Right forelimb (tissue), 1 donor: ENCODE measurements at regions not wholly inside any gene's neighbourhood (a gene's known extent, or its start where the extent isn't known, plus 50 kb on each side); places are given as distances from the start of the nearest gene placed in this dataset.
A peak's percentile ranks its signal among the peaks of the same experiment; 100 is the strongest.
"Not testable (repeated sequence)": the region's sequence is repeated elsewhere in the genome, so short reads cannot be mapped to it uniquely, and the experiment has no call there.

Source experiments
- DNase-seq: peaks from one replicate; pipeline ENCODE4 v3.0.0-alpha.2; 2018

GRCh38 chr7:15845868-15846267, 159.4 kb upstream of the MEOX2 start:
- no peak for DNase-seq

DNA sequence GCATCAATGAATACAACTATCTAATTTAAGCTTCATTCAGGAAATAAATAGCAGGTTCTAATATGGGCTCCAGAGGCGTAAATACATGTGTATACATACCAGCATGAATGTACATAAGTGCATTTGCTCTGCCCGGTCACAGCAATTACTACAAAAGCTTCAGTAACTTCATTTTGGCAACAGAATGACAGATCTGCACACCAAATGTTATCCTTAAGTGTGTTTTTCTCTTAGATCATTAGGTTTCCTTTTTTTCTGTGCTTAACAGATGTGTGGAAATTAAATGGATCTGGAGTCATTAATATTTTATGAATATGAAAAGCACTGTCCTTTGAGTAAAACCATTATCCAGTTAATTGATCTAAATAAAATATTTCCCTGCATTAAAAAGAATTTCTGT, 159.0 kb upstream of the MEOX2 start:
- no peak for DNase-seq

- peak; percentile 88 for DNase-seq
Observed at GRCh38 chr7:15839416-15840100, 153.1 kb upstream of the MEOX2 start.

DNA sequence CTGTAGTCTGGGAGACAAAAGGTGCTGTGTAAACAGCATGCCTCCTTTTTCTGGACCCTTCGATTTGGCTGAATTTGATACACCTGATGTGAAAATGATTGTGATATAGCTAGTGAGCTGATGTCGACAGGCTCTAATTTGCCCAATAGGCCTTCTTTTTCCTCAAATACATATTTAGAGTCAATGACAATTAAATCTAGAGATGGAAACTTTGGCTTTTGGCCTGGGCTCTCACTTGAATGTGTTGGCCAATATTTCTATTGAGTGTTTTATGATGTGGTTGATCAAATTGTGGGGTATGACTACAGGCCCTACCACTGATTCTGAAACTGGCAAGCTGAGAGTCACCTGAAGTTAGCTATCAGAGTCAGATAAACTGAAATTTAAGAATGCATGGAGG, 151.8 kb upstream of the MEOX2 start:
- no peak for DNase-seq

DNA sequence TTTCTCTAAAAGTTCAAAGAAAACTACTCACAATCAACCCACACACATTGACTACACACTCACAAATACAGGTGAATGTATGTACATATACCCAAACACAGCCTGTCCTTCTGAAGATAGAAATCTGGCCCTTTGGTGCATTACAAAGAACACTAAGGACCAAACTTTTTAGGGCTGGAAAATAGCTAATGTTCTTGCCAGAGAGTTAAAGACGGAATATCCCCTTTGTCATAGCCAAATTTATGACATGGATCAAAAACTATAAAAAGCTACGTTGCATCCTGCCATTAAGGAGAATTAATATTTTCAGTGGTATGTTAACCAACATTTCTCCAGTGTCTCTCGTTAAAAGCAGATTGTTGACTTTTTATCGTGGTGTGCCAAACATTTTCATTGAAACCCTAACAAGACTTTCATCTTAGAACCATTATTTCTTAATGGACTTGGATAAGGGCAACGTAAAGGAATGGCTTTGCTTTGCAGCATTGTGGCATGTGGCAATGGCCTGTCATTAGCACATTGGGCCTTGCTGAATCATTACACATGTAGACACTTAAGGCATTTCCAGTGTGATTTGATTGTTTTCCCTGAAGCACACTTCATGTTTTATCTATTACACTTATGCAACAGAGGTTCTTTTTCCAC, 150.9 kb upstream of the MEOX2 start:
- no peak for DNase-seq

- no peak for DNase-seq
Observed at GRCh38 chr7:15836651-15837050, 150.2 kb upstream of the MEOX2 start.

DNA sequence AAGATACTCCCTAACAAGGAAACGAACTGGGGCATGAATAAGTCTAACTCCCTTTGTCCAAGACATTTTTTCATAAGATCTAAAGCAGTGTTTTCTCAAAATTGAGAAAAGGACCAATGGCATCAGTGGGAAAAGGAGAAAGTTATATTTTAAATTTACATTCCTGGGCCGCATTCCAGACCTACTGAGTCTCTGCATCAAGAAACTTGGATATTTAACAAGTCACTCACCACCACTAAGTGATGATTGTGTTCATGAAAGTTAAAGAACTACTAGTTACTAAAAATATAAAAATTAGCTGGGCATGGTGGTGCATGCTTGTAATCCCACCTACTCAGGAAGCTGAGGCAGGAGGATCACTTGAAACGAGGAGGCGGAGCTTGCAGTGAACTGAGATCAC, 149.6 kb upstream of the MEOX2 start:
- DNase-seq, result no peak

DNA sequence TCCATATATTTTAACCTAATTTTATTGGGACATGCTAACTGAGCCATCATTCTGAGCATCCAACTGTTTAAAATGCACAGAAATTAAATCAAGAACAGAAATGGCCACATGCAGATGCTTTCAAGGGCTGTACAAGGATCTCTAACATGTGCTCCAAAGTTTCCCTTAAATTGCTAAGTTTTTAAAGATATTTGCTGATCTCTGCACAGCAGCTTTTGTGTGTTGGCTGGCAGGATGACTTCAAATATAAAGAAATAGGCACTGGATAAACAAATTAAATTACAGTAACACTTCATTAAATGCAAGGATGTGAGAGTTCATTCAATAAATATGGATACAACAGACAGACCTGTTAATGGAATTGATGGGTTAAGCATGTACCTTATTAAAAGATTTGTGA, 148.0 kb upstream of the MEOX2 start:
- DNase-seq, result no peak

DNA sequence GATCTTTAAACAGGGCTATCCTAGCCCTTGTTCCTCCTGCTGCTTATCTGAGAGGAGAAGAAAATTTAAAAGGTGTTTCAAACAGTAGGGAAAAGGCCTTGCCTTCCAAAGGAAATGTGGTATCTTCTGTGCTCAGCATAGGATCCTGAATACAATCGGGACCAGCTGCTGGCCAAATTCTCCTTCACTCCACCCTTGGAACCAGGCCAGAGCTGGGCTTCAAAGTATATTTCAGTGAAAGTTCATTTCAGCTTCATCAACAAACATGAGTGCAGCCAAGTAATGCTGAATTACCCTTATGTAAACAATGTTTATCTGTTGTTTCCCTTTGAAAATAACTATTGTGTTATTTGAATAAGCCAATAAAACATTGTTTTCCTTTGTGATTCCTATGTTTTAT, 146.5 kb upstream of the MEOX2 start:
- DNase-seq, result no peak

DNA sequence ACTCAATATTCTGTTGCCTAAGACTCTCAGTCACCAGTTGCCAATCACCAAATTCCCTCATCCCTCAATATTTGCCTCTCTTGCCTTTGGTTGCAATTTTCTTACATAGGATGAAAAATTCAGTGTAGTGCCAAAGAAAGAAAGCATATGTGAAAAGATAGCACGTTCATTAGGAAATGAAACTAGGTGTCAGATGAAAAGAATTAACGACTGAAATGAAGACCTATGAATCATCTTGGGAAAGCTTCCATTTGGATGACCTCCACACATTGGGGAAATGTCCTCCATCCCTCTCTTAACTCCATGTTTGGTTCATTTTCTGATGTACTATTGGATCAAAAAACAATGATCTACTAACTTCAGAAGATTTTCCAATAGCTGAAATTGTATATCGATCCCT, 145.1 kb upstream of the MEOX2 start:
- DNase-seq, result no peak

DNA sequence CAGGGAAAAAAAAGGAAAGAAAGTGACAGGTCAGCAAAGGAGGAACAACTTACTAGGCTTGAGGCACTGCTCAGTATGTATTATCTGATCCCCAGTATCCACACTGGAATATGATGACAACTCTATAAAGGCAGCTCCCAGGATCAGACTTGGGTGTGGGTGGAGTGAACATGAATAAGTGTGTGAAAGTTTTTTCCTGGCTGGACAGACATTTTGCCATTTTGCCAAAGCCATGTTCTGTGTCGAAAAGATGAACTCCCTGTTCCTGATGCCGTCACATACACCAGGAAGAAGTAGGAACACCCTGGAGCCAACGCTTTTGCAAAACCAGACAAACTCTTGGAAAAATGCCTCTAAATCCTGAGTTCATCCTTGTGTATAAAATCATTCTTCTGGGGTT, 143.2 kb upstream of the MEOX2 start:
- no peak for DNase-seq

GRCh38 chr7:15828881-15829280, 142.4 kb upstream of the MEOX2 start:
- DNase-seq, result no peak

DNA sequence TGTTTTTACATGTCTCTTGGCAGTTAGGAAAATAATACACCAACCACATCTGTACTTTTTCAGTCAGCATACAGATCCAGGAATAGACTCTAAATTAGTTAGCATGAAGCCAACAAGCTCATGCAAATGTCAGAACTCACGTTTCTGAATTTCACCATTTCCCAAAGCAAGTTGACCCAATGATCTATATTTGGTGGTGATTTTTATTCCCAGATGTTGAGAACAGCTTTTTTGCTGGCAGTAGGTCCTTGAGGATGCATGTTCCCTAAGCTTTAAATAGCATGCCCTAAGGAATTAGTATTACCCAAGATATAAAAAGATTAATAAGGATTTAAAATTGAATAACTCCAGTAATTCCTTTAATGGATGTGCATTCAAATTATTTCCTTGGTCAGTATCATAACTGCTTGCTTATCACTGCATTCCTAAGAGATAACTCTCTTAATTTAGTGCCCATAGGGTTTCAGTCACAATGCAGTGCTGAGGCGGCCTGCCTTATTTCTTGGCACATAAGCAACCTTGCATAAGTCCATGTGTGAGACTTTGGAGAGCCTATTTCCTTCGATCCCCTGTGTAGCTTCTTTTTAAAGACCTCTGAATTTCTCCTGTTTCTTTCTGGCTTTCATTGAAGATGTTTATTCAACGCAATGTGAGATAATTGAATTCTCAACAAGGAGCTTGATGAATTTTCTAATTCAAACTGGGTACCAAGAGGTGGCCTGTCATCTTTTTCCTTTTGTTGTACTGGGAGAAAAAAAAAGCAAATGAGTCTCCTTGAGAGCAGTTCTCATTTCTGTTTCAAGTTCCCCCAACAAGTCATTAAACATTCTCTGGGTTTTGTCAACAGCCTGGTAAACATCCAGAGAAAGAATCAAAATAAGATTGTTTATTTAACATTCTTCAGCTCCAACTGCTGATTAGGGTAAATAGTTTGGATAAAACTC, 135.3 kb upstream of the MEOX2 start:
- DNase-seq, result no peak

DNA sequence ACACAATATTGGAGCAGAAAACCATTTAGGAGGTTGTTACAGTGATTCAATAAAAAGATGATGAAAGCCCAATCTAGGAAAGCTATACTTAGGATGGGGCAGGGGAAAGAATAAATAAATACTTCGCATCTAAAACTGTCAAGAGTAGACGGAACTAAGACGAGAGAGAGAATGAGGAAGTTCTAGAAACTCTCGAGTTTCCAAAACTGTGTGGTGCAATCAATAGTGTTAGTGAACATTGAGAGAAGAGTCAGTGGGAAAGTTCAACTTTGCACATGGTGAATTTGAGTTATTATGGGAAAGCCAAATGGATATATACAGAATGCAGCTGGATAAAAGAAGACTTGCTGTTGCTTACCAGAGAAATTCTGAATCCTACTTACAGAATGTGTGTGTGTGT, 133.8 kb upstream of the MEOX2 start:
- no peak for DNase-seq

GRCh38 chr7:15816835-15817426, 130.4 kb upstream of the MEOX2 start:
- DNase-seq, result no peak

DNA sequence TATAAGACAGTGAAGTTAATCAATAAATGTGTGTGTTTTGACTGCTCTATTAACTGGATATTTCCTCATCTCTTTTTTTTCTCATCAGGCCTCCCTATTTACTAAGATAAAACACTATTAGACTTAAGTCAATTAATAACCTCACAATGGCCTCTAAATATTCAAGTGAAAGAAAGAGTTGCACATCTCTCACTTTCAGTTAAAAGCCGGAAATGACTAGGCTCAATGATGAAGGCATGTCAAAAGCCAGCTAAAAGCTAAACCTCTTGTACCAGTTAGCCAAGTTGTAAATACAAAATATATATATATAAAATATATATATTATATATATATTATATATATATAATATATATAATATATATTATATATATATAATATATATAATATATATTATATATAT, 127.0 kb upstream of the MEOX2 start:
- no peak for DNase-seq

DNA sequence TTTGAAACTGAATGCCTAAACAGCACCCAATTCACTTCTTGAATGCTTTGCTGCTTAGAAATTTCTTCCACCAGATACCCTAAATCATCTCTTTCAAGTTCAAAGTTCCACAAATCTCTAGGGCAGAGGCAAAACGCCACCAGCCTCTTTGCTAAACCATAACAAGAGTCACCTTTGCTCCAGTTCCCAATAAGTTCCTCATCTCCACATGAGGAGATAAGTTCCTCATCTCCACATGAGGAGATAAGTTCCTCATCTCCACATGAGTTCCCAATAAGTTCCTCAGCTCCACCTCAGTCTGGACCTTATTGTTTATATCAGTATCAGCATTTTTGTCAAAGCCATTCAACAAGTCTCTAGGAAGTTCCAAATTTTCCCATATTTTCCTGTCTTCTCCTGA, 123.9 kb upstream of the MEOX2 start:
- not testable (repeated sequence) for DNase-seq

DNA sequence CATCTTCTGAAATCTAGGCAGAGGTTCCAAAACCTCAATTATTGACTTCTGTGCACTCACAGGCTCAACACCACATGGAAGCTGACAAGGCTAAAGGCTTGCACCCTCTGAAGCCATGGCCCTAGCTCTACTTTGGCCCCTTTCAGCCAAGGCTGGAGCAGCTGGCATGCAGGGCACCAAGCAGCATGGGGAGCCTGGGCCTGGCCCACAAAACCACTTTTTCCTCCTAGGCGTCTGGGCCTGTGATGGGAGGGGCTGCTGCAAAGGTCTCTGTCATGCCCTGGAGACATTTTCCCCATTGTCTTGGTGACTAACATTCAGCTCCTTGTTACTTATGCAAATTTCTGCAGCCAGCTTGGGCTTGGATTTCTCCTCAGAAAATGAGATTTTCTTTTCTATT, 123.5 kb upstream of the MEOX2 start:
- DNase-seq, result not testable (repeated sequence)

- DNase-seq, result no peak
Observed at GRCh38 chr7:15805891-15806290, 119.4 kb upstream of the MEOX2 start.

DNA sequence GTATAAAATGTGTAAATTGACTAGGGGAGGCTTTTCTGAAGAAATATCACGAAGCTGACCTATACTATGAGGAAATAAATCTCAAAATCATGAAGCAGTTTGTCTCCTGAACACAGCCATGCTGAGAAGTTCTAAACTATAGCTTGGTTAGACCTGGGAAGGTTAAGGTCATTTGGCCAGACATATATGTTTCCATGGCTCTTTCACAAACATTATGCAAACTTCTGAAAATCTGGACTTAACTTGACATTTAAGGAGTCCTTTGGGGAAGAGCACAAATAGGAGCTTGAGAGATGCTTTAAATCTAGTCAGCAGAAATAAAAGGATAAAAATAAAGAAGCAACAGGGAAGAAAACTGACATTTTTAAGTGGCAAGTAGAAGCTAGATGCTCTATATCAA, 115.9 kb upstream of the MEOX2 start:
- no peak for DNase-seq

- DNase-seq, result peak; percentile 52
Observed at GRCh38 chr7:15801551-15801950, 115.1 kb upstream of the MEOX2 start.

- no peak for DNase-seq
Observed at GRCh38 chr7:15801041-15801440, 114.6 kb upstream of the MEOX2 start.

DNA sequence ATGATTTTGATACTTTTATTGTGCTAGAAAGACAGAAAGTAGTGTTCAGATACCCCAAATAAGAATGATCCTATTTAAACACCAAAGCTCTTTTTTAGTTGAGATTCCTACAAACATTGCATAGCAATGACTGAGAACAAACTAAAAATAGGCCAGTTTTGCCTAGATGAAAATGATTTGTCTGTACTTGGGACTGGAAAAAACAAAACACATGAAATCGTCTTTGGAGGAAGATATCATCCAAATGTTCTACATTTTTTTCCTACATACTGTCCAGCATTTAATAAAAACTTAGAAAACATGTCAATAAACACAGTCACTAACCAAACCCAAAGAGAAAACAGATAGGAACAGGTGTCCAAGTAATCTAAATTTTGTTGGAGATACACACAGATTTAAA, 111.6 kb upstream of the MEOX2 start:
- no peak for DNase-seq
